Upper lobe of left lung (tissue), 4 donors: ENCODE measurements at regions not wholly inside any gene's neighbourhood (a gene's known extent, or its start where the extent isn't known, plus 50 kb on each side); places are given as distances from the start of the nearest gene placed in this dataset.

ENCODE experiments used
- CTCF ChIP-seq, 6 experiments: fragments of 450-650 bp in 4 of 6; fragments of 200-600 bp in 2 of 6; sonication (generic) in 2 of 6; IDR thresholded peaks; one replicate each; pipeline ENCODE4 v1.5.1; 2016 to 2019; ENCODE audit warnings: antibody characterized with exemption in 6 of 6
- EP300 ChIP-seq, 4 donors: sonication (generic); formaldehyde crosslinking; IDR thresholded peaks; one replicate each; pipeline ENCODE4 v1.5.1; 2017; ENCODE audit warnings: antibody characterized with exemption in 4 of 4, control low read depth in 2 of 4
- POLR2A ChIP-seq, 4 donors: fragments of 450-650 bp; IDR thresholded peaks; one replicate each; pipeline ENCODE4 v1.5.1; 2016 to 2017; ENCODE audit warnings: antibody characterized with exemption in 4 of 4, mild to moderate bottlenecking in 2 of 4
- POLR2AphosphoS5 ChIP-seq, 2 donors: sonication (generic); formaldehyde crosslinking; IDR thresholded peaks; one replicate each; pipeline ENCODE4 v1.5.1; 2017; ENCODE audit warnings: antibody characterized with exemption in 2 of 2

GRCh38 chr2:200119236-200119635, 163.9 kb downstream of the MAIP1 start:
- TF ChIP-seq CTCF (IDR thresholded peaks at IDR 0.05) (no peak), POLR2AphosphoS5 (IDR thresholded peaks at IDR 0.05) (no peak), EP300 (IDR thresholded peaks at IDR 0.05) (no peak), POLR2A (IDR thresholded peaks at IDR 0.05) (no peak)
